ENCODE measurements at regions not wholly inside any gene's neighbourhood (a gene's known extent, or its start where the extent isn't known, plus 50 kb on each side); places are given as distances from the start of the nearest gene placed in this dataset.
"Not testable (repeated sequence)": the region's sequence is repeated elsewhere in the genome, so short reads cannot be mapped to it uniquely, and the experiment has no call there.

DNA sequence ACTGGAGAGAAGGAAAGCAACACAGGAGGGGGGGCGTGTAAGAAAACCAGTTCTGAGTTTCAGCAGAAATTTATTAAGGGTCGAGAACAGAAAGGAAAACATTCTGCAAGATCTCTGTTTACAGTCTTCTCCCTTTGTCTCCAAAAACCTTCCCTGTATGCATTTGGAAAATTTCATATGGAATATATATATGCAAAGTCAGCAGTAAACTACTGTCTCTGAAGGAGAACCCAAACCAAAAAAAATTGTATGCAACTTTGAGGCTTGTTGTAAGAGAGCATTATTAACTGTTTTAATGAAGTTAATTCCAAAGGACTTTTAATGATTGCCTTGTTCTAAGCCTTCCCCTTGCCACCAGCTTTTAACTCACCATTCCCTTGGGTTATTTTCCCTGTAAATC lies 238.2 kb upstream of the GPR149 start:
- no peak for ATAC-seq (ENCODE audit: low read depth in 2 of 2)
- Mint-ChIP-seq H3K36me3 (no peaks in the 10 kb centered on the region), H3K27ac (no peak overlapping the region), H3K4me3 (no peak overlapping the region), H3K4me1 (no peaks in the 10 kb centered on the region), H3K9me3 (peaks cover 0 to 3% (median 0%) of the 10 kb centered on the region in 7 donors), H3K27me3 (no peaks in the 10 kb centered on the region)
- no peak for DNase-seq

DNA sequence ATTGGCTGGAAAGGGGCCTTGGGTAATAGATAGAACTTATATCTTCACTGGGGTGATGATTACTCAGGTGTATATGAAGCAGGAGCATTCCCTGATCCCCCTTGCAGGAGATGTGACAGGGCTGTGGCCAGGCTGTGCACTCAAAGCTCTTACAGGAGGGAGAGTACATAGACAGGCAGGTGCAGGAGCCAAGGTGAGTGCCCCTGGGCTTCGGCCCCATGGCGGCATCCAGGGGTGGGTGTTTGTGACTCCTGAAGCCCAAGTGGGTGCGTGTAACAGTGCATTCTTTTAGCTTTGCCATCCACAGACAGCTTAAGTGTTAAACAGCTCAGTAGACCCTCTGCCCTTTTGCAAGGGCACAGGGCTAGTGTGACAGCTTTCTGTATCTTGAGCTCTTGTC lies 236.6 kb upstream of the GPR149 start:
- ATAC-seq (ENCODE audit: low read depth in 2 of 2) (no peak), DNase-seq (no peak)
- Mint-ChIP-seq H3K27me3 (no peaks in the 10 kb centered on the region), H3K4me1 (no peaks in the 10 kb centered on the region), H3K9me3 (peaks cover 0 to 9% (median 0%) of the 10 kb centered on the region in 7 donors), H3K27ac (peak overlapping the region in 1 of 6 donors; percentile 27), H3K4me3 (no peak overlapping the region), H3K36me3 (no peaks in the 10 kb centered on the region)

DNA sequence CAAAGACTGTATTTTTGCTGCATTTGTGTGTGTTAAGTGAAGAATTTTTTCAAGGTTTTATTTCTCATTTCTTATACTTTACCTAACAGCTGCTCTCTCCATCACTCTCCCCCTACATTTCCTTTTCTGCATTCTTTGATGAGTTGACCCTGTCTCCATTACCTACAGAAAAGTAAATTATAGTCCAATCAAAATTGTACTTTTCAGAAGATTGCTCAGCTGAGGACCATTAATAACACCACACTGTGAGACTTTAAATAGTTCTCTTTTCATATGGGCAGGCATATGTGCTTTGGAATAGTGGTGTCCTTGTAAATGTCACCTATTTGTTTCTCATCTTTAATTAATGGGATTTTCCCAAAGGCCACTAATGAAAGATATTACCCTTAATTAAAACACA lies 234.7 kb upstream of the GPR149 start:
- Mint-ChIP-seq H3K4me1 (no peaks in the 10 kb centered on the region), H3K36me3 (no peaks in the 10 kb centered on the region), H3K27ac (no peak overlapping the region), H3K4me3 (no peak overlapping the region), H3K9me3 (peaks cover 0 to 9% (median 0%) of the 10 kb centered on the region in 7 donors), H3K27me3 (no peaks in the 10 kb centered on the region)
- no peak for DNase-seq
- no peak for ATAC-seq (ENCODE audit: low read depth in 2 of 2)

DNA sequence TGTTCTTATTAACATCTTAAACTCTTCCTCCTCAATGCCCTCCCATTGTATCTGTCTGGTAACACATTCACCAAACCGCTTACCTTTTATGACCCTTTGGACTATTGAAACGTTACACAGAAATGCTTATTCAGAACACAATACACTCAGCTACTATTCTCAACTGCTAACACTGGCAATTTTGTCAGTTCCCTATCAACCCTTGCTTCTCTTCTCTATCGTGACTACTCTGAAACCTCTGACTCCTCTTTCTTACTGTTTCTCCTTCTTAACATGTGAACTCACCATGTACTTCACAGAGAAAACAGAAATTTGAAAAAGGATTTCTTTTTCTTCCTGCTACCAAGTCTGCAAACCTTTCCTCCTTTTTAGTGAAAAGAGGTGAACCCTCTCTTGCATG lies 232.9 kb upstream of the GPR149 start:
- Mint-ChIP-seq H3K27ac (no peak overlapping the region), H3K36me3 (no peaks in the 10 kb centered on the region), H3K9me3 (peaks cover 0 to 9% (median 0%) of the 10 kb centered on the region in 7 donors), H3K4me3 (no peak overlapping the region), H3K4me1 (no peaks in the 10 kb centered on the region), H3K27me3 (no peaks in the 10 kb centered on the region)
- no peak for ATAC-seq (ENCODE audit: low read depth in 2 of 2)
- DNase-seq: no peak

DNA sequence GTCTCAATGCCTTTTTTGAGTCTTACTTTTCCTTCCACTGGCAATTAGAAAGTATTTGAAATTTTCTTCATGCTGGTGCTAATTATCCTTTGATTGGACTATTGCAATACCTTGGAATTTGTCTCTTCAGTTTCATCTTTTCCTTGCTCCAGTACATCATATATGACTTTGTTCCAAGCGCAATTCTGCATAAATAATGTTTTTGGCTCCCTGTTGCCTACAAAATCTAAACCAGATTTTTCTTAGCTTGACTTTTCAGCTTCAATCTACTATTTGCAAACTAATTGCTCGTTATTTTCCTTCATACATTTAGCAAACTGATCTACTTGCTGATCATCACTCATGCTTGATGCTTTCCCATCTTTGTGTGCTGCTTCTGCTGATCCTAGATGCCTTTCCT lies 230.8 kb upstream of the GPR149 start:
- Mint-ChIP-seq H3K27ac (no peak overlapping the region), H3K9me3 (peaks cover 0 to 9% (median 0%) of the 10 kb centered on the region in 7 donors)
- ATAC-seq (ENCODE audit: low read depth in 2 of 2): no peak

DNA sequence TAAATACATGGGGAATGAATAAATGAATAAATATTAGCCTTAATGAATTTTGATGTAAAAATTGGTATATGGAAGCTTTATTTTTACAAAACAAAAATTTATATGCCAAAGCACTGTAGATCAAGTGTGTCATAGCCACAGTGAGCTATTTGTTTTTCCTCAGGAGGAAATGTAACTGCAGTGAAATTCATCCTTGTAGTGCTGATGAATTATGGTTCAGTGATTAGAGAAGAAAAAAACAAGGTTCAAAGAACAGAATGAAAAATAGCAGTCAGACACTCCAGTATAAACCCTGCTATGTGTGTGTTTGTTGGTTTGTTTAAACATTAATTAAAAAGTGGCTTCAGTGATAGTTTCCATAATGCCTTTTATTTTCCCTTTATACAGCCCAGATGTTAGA lies 228.0 kb upstream of the GPR149 start:
- H3K36me3 Mint-ChIP-seq: no peaks in the 10 kb centered on the region
- H3K9me3 Mint-ChIP-seq: peaks cover 0 to 8% (median 0%) of the 10 kb centered on the region in 7 donors
- DNase-seq (no peak), ATAC-seq (ENCODE audit: low read depth in 2 of 2) (no peak)
- H3K27ac Mint-ChIP-seq: no peak overlapping the region
- H3K4me1 Mint-ChIP-seq: no peaks in the 10 kb centered on the region
- H3K4me3 Mint-ChIP-seq: no peak overlapping the region
- H3K27me3 Mint-ChIP-seq: no peaks in the 10 kb centered on the region

More for the DNA sequence above, 230.8 kb upstream of the GPR149 start:
- Mint-ChIP-seq H3K27me3 (no peaks in the 10 kb centered on the region), H3K36me3 (no peaks in the 10 kb centered on the region), H3K4me3 (no peak overlapping the region), H3K4me1 (no peaks in the 10 kb centered on the region)
- DNase-seq: no peak

DNA sequence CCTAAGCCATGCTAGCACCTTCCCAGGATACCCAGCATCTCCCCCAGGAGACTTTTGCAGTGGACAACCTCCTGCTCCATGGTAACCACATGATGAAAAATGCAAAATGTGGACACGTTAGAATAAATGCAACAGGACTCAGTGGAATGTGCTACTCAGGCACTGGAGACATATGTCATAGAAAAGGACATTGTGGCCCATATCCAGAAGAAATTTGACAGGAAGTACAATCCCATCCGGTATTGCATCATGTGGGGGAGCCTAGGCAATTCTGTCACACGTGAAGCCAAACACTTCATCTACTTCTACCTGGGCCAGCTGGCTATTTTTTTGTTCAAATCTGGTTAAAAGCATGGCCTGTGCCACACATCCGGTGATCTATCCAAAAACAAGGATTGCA lies 227.2 kb upstream of the GPR149 start:
- DNase-seq: no peak
- ATAC-seq (ENCODE audit: low read depth in 2 of 2): no peak
- no peaks in the 10 kb centered on the region for H3K36me3 Mint-ChIP-seq
- H3K4me3 Mint-ChIP-seq: no peak overlapping the region
- H3K27ac Mint-ChIP-seq: no peak overlapping the region
- peaks cover 0 to 4% (median 0%) of the 10 kb centered on the region in 7 donors for H3K9me3 Mint-ChIP-seq
- H3K27me3 Mint-ChIP-seq: no peaks in the 10 kb centered on the region
- no peaks in the 10 kb centered on the region for H3K4me1 Mint-ChIP-seq

DNA sequence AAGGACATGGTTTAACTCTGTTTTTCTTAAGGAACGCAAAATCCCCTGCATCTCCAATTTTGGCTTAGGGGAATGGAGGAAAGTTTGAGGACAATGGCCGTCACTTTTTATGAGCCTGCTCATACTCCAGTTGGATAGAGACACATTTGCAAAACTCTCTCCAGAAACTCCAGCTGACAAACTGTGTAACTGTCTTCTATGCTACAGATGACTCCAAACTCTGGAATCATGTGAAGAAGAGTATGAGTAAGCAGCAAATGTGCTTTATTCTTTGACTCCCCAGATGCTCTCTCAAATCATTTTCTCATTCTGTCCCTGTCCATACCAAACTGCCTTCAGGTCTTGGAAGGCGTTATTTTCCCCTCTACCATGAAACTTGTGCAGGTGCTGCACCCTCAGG lies 226.5 kb upstream of the GPR149 start:
- no peaks in the 10 kb centered on the region for H3K36me3 Mint-ChIP-seq
- H3K27me3 Mint-ChIP-seq: no peaks in the 10 kb centered on the region
- H3K9me3 Mint-ChIP-seq: peaks cover 0 to 4% (median 0%) of the 10 kb centered on the region in 7 donors
- no peak overlapping the region for H3K27ac Mint-ChIP-seq
- no peaks in the 10 kb centered on the region for H3K4me1 Mint-ChIP-seq
- DNase-seq (no peak), ATAC-seq (ENCODE audit: low read depth in 2 of 2) (no peak)
- H3K4me3 Mint-ChIP-seq: no peak overlapping the region

DNA sequence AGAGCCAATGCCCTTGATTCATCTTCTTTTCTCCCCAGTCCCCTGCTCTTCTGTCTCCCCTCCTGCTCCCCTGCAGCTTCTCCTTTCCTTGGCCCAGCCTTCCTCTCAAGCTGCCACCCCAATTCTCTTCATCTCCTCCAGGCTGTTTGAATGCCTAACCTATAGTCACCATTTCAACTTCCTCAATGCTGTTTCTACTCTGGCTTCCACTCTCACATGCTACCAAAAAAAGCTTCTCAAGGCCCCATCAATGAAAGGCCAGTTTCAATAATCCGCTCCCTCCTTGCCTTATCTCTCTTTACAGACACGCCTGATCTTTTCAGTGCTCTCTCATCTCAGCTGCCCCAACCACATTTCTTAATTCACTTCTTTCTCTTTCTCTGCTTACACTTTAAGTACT lies 212.2 kb upstream of the GPR149 start:
- DNase-seq: no peak
- H3K27ac Mint-ChIP-seq: no peak overlapping the region

DNA sequence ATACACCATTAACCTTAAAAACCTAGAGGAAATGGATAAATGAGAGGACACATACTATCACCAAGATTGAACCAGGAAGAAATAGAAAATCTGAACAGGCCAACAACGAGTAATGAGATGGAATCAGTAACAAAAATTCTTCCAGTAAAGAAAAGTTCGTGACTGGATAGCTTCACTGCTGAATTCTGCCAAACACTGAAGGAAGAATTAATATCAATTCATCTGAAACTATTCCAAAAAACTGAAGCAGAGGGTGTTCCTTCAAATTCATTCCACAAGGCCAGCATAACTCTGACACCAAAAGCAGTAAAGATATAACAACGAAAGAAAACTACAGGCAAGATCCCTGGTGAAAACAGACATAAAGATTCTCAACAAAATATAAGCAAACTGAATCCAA lies 195.8 kb upstream of the GPR149 start:
- no peak overlapping the region for H3K4me3 Mint-ChIP-seq
- H3K27me3 Mint-ChIP-seq: no peaks in the 10 kb centered on the region
- no peaks in the 10 kb centered on the region for H3K36me3 Mint-ChIP-seq
- H3K9me3 Mint-ChIP-seq: peaks cover 0 to 16% (median 10%) of the 10 kb centered on the region in 7 donors
- DNase-seq (no peak), ATAC-seq (ENCODE audit: low read depth in 2 of 2) (no peak)
- peak overlapping the region in 1 of 6 donors; percentile 41 for H3K27ac Mint-ChIP-seq
- no peaks in the 10 kb centered on the region for H3K4me1 Mint-ChIP-seq

More for the DNA sequence above, 212.2 kb upstream of the GPR149 start:
- peaks cover 0 to 4% (median 0%) of the 10 kb centered on the region in 3 donors for H3K27me3 Mint-ChIP-seq
- H3K9me3 Mint-ChIP-seq: peaks cover 0 to 5% (median 0%) of the 10 kb centered on the region in 7 donors
- no peaks in the 10 kb centered on the region for H3K36me3 Mint-ChIP-seq
- H3K4me3 Mint-ChIP-seq: no peak overlapping the region
- ATAC-seq (ENCODE audit: low read depth in 2 of 2): no peak
- H3K4me1 Mint-ChIP-seq: peaks cover 0 to 2% (median 0%) of the 10 kb centered on the region in 3 donors

DNA sequence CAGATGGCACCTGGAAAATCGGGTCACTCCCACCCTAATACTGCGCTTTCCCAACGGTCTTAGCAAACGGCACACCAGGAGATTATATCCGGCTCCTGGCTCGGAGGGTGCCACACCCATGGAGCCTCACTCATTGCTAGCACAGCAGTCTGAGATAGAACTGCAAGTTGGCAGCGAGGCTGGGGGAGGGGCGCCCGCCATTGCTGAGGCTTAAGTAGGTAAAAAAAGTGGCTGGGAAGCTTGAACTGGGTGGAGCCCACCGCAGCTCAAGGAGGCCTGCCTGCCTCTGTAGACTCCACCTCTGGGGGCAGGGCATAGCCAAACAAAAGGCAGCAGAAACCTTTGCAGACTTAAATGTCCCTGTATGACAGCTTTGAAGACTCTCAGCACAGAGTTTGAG lies 189.6 kb upstream of the GPR149 start:
- H3K9me3 Mint-ChIP-seq: peaks cover 7 to 25% (median 12%) of the 10 kb centered on the region in 7 donors
- not testable (repeated sequence) for DNase-seq; H3K27ac Mint-ChIP-seq; H3K4me1 Mint-ChIP-seq; ATAC-seq (ENCODE audit: low read depth in 2 of 2); H3K27me3 Mint-ChIP-seq; H3K36me3 Mint-ChIP-seq
- peak overlapping the region in 1 of 8 donors; percentile 44 for H3K4me3 Mint-ChIP-seq

DNA sequence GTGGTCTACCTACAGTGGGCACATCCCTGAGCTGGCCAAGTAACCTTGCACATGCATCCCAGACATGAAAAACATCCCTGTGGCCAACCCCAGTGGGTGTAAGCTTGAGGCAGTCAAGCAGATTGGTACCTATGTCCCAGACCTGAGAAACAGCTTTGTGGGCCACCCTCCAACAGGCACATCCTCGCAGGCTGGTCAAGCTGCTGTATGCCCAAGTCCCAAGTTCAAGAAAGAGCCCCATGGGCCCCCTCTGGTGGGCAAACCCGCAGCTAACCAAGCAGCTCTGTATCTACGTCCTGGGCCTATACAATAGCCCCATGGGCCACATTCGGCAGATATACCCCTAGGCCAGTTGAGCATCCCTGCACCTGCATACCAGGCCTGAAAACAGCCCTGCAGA lies 186.3 kb upstream of the GPR149 start:
- Mint-ChIP-seq H3K36me3 (peaks cover 0 to 8% of the 10 kb centered on the region in 2 donors), H3K27ac (no peak overlapping the region), H3K4me3 (no peak overlapping the region), H3K4me1 (no peaks in the 10 kb centered on the region), H3K9me3 (peaks cover 8 to 14% (median 12%) of the 10 kb centered on the region in 7 donors), H3K27me3 (no peaks in the 10 kb centered on the region)
- DNase-seq (no peak), ATAC-seq (ENCODE audit: low read depth in 2 of 2) (no peak)

DNA sequence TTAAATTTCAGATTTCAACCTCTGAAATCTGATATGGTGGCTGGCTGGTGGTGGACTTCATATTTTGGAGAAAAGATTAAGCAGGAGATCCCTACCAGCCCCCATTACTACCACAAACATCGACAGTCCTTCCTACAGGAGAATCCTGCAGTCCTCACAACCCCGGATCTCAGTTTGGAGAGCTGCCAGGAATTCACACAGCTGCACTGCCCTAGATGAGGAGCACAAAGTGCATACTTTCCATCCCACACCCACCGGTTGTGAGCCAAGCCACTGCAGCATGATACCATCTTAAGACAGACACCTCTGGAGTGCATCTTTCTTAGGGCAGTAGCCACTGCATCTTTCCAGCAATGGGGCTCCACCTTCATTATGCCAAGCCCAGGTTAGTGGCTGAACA lies 185.5 kb upstream of the GPR149 start:
- no peak overlapping the region for H3K4me3 Mint-ChIP-seq
- H3K36me3 Mint-ChIP-seq: peaks cover 0 to 8% of the 10 kb centered on the region in 2 donors
- no peak for DNase-seq
- H3K27me3 Mint-ChIP-seq: no peaks in the 10 kb centered on the region
- no peaks in the 10 kb centered on the region for H3K4me1 Mint-ChIP-seq
- peaks cover 8 to 14% (median 9%) of the 10 kb centered on the region in 7 donors for H3K9me3 Mint-ChIP-seq
- no peak for ATAC-seq (ENCODE audit: low read depth in 2 of 2)
- no peak overlapping the region for H3K27ac Mint-ChIP-seq

DNA sequence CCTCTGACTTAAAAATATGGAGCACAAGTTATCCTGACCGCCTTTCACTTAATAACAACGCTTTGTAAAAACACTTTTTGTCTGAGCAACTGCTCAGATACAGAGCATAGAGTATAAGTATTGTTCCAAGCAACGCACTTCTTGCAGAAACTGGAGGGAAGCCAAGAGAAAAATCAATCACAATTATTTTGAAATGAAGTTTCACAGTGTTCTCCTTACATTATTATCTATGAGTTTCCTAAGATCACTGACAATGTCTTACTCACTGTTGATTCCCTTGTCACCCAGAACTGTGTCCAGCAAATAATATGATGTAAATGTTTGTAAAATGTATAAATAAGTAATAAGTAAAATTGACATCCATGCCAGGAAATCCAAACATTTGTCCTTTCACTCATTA lies 184.6 kb upstream of the GPR149 start:
- Mint-ChIP-seq H3K4me3 (no peak overlapping the region), H3K36me3 (peaks cover 0 to 8% of the 10 kb centered on the region in 2 donors), H3K4me1 (no peaks in the 10 kb centered on the region), H3K27me3 (no peaks in the 10 kb centered on the region), H3K9me3 (peaks cover 6 to 14% (median 9%) of the 10 kb centered on the region in 7 donors), H3K27ac (no peak overlapping the region)
- DNase-seq: no peak
- ATAC-seq (ENCODE audit: low read depth in 2 of 2): no peak

DNA sequence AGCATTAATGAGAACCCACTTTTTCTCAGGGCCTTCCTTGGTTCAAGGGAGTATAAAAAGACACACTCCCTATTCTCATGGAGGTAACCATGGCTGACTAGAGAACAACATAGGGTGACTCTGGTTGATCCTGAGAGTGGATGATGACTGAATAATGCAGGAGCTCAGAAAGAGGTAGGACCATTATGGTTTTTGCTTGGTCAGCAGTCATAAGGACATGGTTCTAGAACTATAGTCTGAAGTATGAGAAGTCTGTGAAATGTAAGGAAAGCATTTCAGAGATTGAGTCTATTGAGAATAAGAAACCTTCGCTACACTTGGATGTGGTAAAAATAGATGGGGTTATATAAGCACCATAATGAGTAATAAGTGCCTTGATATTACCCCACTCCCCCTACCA lies 184.1 kb upstream of the GPR149 start:
- no peaks in the 10 kb centered on the region for H3K27me3 Mint-ChIP-seq
- peaks cover 0 to 8% of the 10 kb centered on the region in 2 donors for H3K36me3 Mint-ChIP-seq
- ATAC-seq (ENCODE audit: low read depth in 2 of 2) (no peak), DNase-seq (no peak)
- H3K4me1 Mint-ChIP-seq: no peaks in the 10 kb centered on the region
- H3K4me3 Mint-ChIP-seq: no peak overlapping the region
- no peak overlapping the region for H3K27ac Mint-ChIP-seq
- peaks cover 6 to 14% (median 9%) of the 10 kb centered on the region in 7 donors for H3K9me3 Mint-ChIP-seq

Data from naive B cell (primary cell).